Activated T-cell treated with anti-CD3 and anti-CD28 coated beads for 48 hours (primary cell): ENCODE measurements at regions not wholly inside any gene's neighbourhood (a gene's known extent, or its start where the extent isn't known, plus 50 kb on each side); places are given as distances from the start of the nearest gene placed in this dataset.

Experiments used
- DNase-seq: peaks from one replicate; pipeline ENCODE4 v3.0.0-alpha.2; 2020; ENCODE audit warnings: low read depth

DNA sequence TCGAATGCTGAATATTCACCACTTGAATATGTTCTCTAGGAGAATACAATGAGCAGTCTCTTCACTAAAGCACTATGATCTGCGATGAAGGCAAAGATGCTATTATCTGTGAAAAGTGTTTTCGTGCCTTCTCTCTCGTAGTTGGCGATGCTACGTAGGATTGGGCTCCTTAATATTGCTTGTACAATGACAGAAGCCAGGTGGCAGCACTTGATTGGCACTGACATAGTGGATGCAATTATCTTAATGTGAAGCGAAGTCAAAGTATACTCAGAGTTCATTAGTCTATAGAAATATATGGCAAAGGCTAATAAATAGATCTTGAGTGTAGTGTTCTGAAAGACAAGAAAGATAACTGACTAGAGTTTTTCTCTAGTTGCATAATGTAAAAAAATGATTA lies 1135.7 kb upstream of the AGA start:
- DNase-seq, result no peak

DNA sequence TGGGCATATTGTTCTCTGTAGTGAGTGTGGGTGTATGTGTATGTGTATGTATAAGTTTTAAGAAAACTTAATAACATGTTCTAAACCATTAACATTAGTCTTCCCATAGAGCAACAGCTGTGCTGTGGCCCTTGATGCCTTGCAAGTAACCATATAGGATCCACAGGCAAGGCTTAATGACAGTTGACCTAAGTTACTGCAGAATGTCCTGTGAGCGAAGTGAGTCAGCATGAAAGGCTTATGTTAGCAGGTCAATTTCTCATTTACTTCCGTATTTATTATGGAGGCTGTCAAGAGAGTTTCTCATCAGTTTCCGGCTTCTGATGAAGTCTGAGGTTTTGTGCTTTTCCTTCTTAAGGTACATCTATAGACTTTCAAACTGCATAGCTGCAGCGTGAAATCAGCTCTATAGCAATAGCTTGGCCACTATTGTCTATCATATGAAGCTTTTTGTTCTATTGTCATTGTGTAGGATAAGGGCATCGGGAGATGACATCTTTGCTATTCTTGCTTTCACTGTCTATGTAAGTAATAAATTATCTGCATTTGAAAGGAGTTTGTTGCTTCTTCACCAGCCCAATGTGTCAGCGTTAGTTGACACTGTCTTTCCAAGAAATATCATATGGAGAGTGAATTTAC lies 1153.4 kb upstream of the AGA start:
- no peak for DNase-seq

DNA sequence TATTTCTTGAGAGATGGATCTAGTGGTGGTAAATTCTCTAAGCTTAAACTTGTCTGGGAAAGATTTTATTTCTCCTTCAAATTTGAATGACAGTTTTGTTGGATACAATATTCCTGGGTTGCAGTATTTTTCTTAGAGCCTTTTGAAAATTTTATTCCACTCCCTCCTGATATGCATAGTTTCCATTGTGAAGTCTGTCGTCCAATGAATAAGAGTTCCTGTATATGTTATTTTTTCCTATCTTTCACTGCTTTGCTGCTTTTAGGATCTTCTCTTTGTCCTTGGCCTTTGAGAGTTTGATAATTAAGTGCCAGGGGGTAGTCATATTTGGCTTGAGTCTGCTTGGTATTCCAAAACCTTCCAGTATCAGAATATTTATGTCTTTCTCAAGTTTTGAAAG lies 1156.4 kb upstream of the AGA start:
- no peak for DNase-seq

DNA sequence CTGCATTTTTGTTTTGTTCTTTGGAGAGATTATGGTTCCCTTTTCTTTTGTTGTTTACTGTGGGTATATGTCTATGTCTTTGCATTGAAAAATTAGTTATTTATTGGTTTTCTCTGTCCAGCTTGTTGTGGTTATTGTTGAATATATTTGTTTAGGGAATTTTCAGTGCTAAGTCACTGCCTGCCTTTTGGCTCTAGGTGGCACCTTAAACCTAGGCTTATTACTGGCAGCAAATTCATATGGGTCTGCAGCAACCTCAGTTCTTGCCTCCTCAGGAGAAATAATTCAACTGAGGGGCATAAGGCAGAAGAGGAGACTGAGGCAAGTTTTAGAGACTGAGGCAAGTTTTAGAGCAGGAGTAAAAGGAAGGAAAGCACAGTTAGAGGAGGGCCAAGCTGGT lies 1157.3 kb upstream of the AGA start:
- DNase-seq, result no peak

DNA sequence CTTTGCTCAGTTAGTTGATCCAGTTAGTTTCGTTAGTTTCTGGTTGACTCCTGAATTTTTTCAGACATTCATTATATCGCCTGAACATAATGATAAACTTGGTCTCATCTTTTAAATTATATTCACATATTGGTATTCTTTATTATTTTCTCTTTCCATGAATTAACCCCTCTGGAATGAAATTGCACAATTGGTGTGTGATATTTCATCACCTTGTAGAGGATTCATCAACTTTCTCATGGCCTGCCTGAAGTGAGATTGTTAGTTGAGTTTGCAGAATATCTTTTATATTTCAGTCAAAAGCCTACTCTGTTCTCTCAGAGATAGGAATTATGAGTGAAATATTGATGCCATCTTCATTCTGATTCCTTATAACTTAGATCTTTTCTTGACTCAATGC lies 1160.6 kb upstream of the AGA start:
- DNase-seq, result no peak

DNA sequence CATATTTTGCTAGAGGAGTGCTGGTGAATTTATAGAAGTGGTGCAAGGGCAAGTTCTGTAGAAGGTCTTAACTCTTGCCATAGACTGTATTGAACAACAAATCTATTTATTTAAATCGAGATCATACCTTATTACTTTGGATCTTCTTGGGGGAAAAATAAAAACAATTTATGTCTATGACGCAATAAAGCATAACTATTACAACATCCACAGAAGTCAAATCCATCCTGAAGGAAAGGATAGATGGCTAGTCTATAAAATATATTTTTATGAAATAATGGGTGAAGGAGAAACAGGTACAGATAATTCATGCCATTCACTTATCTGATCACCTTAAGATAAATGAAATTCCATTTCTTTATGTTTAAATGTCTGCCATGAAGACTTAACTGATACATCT lies 1168.8 kb upstream of the AGA start:
- no peak for DNase-seq

DNA sequence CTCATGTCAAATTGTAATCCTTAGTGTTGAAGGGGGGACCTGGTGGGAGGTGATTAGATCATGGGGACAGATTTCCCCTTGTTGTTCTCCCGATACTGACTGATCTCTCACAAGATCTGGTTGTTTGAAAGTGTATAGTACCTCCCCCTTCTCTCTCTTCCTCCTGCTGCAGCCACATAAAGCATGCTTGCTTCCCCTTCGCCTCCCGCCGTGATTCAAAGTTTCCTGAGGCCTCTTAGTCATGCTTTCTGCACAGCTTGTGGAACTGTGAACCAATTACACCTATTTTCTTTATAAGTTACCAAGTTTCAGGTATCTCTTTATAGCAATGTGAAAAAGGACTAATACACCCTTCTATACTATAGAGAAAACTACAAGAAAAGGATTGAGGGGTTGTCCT lies 1170.5 kb upstream of the AGA start:
- no peak for DNase-seq

DNA sequence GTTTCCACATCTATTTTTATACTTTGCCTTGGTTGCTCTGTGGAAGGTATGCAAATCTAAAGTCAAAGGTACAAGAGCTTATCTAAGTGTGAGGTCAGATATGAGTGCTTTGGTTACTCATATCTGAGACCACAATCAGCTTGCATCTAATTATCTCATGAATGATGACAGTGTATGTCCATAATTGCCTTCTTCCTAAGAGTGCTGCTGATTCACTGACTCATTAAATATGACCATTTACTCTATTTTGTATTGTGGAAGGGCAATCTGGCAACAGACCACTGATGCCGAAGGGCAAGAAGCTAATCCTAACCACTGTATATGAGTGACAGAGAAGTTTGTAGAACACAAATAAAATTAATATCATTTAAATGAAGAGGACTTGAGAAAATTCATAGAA lies 1190.2 kb upstream of the AGA start:
- DNase-seq, result no peak

DNA sequence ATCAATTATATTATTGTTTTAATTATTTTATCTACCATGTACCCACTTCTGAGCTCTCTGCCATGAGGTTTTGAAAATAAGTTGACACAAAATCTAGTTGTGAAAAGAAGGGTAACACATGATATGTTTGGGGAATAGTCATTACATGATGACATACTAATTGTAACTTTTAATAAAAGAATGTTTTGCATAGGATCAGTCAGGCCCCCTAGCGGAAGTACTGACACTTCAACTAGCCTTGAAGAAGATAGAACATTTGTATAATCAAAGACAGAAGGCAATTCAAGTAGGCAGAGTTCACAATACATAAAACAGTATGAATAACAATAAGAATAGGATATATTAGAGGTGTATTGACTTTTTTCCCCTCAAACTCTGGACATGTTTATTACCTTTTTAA lies 1191.0 kb upstream of the AGA start:
- DNase-seq, result no peak

DNA sequence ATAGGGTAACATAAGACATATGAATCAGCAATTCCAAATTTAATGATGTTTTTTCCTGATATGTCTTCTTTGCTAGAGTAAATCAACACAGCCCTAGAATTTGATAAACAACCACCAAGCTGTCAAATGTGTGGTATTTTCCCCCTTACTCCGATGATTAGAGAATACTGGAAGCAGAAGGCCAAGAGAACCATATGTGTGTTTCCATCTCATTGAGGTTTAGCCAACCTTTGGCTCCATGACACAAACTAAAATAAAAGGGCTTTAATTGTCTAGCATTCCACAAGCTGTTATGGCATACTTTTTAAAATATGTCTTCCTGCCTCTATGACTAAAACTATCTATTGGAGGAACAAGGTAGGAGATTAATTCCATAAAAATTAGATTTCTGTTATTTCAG lies 1222.4 kb upstream of the AGA start:
- DNase-seq, result no peak

DNA sequence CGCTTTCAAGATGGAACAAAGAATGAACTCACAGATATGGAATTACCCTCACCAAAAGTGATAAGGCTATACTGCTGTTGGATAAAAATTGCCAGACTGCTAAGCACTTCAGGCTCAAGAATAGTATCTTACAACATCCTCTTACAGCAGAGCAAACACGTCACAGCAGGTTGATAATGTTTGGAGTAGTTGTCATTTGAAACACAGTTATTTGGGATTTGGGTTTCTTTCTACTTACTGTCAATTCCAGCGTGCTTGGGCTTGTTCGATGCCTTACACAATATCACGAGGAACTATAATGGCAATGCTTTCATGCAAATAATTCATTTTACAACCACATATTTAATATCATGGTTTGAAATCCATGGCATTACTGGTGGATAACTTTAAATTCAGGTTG lies 1223.7 kb upstream of the AGA start:
- DNase-seq, result no peak

DNA sequence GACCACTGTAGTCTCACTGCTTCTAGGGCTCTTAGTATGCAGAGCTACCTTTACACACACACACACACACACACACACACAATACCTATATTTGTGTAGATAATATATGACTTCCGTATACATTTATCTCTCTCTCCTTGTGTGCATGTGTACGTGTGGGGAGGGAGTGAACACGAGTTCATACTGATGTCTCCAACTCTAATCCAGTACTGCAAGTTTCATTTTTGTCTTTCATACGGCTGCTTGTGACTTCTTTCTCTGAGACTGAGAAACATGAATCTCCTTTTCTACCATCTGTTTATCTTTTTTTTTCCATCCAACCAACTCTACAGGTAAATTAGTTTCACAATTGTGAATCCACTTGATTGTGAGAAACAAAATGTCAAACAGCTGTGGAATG lies 1229.5 kb upstream of the AGA start:
- no peak for DNase-seq

DNA sequence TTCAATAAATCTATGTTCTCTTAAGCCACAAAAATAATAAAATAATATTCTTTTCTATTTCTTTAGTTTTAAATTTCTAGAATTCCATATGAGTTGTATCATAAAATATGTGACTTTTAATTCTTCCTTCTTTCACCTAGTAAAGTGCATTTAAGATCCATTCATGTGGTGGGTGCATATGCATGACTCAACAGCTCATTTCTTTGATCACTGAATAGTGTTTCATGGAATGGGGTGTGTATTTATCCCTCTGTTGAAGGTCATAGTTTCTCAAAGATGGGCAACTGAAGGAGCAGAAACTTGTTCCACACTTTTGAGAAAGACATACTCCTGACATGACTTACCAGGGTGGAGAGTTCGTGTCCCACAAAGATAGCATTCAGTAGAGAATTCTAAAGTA lies 1230.3 kb upstream of the AGA start:
- no peak for DNase-seq

DNA sequence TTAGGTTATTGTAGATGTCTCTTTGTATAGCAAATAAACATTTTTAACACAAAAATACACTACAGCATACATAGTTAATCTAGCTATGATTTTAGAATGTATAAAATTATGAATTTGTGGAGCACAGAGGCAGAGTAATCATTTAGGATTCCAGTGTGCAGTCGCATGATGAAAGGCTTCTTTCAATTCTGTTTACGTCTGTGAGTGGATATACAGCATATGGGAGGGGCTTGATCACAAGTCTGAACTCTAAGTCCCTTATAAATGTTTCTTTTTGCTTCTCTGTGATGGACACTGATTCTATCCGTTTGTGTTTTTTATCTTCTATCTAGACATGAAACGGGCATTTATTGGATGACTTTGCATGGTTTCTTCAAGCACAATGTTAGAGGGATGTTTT lies 1239.6 kb upstream of the AGA start:
- no peak for DNase-seq

DNA sequence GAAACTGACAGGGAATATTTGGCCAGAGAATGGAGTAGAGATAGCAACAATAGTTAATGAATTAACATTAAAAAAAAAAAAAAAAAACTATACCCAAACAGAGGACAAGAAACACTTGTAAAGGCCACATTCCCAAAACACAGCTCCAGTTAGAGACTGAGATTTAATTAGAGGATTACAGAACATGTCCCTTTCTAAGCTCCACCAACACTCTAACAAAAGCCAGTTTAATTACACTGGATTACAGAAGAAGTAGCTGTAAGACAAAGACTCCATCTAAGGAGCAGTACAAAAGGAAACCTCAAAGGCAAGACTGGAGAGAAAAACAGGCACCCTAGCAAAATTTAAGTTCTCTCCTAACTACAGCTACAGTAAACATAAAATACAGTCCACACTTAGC lies 1247.7 kb upstream of the AGA start:
- no peak for DNase-seq

DNA sequence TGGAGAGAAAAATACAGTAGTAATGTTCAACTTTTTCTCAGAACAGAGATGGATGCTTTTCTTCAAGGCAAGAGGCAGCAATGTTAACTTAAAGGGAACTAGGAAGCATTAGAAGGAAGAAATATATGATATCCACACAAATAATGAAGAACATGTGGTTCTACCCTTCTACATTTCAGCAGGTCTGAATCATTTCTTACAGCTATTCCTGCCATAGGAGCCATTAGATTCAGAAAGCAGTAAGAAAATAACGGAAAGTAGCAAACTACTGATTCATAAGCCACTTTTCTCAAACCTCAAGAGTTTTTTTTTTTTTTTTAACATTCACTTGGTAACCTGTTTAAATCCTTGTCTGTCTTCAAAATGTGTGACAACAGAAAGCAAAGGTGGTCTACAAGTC lies 1251.6 kb upstream of the AGA start:
- DNase-seq, result no peak

DNA sequence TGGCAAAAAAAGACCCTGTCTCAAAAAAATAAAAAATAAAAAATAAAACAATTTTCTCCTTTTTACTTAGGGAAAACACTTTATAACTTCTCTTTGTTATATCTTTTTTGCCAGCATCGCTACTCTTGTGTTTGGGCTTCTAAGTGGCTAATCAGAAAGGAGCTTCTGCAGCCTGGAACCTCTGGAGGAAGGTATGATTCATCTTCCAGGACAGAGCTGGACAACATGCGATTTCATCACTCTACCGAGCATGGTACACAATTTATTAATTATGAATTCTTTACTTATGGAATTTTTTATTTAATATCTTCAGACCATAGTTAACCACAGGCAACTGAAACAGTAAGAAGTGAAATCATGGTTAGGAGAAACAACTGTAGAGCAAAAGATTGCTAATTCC lies 1254.3 kb upstream of the AGA start:
- DNase-seq, result no peak

DNA sequence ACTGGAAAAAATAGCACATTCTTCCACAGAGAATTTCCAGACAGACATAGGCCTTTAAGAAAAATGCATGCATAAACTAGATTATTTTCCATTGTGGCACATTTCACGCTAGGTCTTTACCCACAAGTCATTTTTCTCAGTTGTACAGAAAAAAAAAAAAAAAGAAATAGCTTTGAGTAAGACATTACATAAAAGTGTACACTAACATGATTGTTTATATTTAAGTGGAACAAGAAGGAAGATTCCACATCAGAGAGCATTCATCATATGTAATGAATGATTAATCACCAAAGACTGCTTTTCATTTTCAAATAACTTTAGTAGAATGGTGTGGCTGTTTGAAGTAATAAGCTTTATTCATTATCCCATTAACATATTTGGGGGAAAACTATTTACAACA lies 1270.2 kb upstream of the AGA start:
- DNase-seq, result no peak

DNA sequence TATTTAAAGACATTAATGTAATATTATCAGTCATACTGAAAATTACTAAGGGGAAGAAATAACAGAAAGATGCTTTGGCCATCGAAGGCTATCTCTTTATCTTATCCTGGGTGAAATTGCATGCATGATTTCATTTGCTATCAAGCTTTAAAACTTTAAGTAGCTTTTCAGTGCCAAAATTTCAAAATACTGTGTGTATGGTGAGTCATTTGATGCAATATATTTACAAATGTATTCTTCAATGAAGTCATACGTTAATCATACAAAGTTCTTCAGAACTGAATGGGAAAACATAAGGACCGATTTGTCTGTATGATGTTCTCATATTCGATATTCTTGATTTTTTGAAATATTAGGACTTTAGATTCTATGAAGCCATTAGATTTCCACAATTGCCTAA lies 1295.8 kb upstream of the AGA start:
- no peak for DNase-seq

DNA sequence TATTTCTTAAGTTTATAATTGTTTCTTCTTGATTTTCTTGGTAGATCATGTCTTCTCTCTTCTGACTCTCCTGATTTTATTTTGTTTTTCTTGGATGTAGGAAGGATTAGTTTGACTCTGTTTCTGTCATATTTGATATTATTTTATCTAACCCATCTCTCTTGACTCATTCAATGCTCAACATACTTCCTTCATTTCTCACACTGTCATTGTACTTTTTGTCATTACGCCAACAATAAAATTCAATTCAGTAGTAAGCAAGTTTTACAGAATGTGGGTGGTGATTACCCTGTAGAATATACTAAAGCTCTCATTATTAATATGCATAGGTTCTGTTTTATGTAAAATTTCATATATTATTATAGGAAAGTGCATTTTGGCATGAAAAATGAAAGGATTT lies 1303.0 kb upstream of the AGA start:
- DNase-seq, result no peak

DNA sequence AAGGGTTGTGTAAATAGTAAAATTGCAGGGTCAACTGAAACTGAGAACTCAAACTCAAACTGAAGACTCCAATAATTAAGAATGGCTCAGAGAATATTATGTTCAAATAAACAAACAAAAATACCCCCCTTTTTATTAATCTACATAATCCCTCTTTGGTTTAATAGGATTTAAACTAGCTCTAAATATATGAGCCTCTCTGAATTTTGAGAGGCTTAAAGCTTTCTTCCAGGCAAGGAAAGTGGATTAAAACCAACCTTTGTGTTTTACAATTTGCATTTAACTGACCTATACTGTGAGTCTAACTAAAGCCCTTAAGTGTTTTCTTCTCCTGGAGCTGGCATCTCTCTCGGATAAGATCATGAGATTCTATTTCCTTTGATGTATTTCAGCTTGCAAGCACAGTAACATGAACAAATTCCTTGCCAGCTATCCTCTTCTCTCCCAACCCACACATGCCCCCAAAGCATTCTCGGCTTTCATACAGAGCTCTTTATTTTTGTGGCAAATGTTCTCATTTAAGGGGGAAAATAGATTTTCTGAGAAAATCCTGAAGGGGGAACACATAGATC lies 1310.8 kb upstream of the AGA start:
- no peak for DNase-seq

DNA sequence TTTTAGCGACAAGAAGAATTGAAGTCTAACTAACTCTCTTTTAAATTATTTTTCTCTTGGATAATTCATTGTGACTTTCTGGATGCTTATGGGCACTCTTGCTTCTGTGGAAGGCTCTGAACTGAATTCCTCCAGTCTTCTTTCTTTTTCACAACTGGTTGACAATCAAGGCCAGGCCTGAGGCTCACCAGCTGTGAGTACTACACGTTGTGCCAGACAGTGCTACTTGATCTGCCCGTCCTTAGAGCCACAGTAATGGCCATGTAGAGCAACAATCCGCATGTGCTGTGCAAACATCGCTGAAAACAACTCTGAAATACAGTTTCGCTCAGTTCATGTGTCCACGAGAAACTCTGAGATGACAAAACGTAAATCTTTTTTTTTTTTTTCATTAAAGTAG lies 1336.3 kb upstream of the AGA start:
- DNase-seq, result no peak

DNA sequence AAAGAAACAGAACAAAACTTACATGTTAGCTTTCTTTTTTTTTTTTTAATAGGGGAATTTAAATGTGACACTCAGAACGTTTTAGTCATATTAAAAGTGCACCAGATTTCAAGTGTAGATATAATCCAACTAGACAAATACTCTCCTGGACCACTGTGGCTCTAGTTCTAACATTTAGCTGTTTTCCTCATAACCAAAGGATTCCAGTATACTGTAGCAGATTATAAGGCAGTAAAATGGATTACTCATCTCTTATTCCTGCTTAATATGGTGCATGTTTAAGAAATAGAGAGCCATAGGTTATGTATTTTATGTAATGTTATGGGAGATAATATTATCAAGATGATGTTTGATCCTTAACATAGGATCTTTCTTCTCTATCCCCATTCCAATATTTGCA lies 1339.5 kb upstream of the AGA start:
- DNase-seq, result no peak

DNA sequence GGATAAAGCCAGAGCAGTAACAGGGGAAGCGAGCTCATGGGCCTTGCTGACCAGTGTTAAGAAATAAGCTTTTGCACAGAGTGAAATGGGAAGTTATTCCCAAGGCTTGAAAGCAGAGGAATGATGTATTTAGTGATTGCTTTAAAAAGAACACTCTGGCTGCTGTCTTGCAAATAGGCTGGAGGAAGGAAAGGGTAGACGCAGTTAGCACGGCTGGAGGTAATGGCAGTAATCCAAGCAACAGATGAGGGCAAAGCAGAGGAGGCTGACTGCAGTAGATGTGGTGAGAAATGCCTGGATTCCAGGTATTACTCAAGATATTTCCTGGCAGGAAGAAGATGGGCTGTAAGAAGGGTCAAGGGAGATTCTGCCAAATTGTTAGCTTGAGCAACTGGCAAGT lies 1342.3 kb upstream of the AGA start:
- no peak for DNase-seq

DNA sequence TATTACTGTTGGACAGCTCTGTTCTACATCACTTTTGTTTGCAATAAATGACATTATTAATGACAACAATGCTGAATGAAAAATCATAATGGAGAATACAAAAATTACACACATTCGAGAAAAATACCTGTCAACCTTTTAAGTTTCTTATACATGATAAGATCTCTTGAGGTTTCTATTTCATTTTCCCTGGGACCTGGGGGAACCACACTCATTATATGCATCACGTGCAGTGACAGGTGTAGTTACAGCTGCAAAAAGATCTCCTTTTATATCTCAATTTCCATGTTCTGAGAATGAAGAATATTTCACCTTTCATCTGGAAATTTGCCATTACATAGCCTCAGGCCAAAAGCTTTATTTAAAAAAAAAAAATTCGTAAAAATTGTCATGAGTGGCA lies 1347.0 kb upstream of the AGA start:
- DNase-seq, result no peak
